PC-9 (cell line): ENCODE measurements at regions not wholly inside any gene's neighbourhood (a gene's known extent, or its start where the extent isn't known, plus 50 kb on each side); places are given as distances from the start of the nearest gene placed in this dataset.

ENCODE experiments used
- BruUV-seq: library from RNA; stranded (reverse); fragments of 400-500 nt; replicated peaks from 2 replicates; lab custom pipeline; 2021; lab: Mats Ljungman, UMichigan
- CTCF ChIA-PET: fragments of 300-600 bp; sonication (Branson Sonifier 250); formaldehyde crosslinking; loops from one replicate; lab custom pipeline; 2022; ENCODE audit warnings: antibody characterized with exemption; lab: Charles Lee
- POLR2A ChIA-PET: fragments of 300-600 bp; sonication (Branson Sonifier 250); formaldehyde crosslinking; loops from one replicate; lab custom pipeline; 2022; ENCODE audit warnings: antibody characterized with exemption; ENCODE audit not compliant: unreplicated experiment; lab: Charles Lee
- DNase-seq, 2 experiments: peaks; one replicate each; pipeline versions ENCODE4 v3.0.0 to v3.0.0-alpha.2; 2015 to 2022; ENCODE audit warnings: mixed read lengths in 1 of 2
- H2AFZ ChIP-seq: fragments of 200-600 bp; sonication (generic); 2 replicates; pipeline ENCODE4 v1.8.1; 2017; ENCODE audit warnings: antibody characterized with exemption
- H3F3A ChIP-seq: fragments of 200-600 bp; sonication (generic); 2 replicates; pipeline ENCODE4 v1.8.1; 2017; ENCODE audit warnings: antibody characterized with exemption, mild to moderate bottlenecking, low read depth; ENCODE audit not compliant: insufficient read depth
- H3K27ac ChIP-seq: fragments of 200-600 bp; sonication (generic); 2 replicates; pipeline ENCODE4 v1.6.1; 2016; ENCODE audit warnings: mixed run types
- H3K27me3 ChIP-seq: fragments of 200-600 bp; sonication (generic); 2 replicates; pipeline ENCODE4 v1.6.1; 2016; ENCODE audit warnings: low read depth, mixed run types; ENCODE audit not compliant: insufficient read depth
- H3K36me3 ChIP-seq: fragments of 200-600 bp; sonication (generic); 2 replicates; pipeline ENCODE4 v1.6.1; 2016; ENCODE audit warnings: low read depth, mixed run types
- H3K4me1 ChIP-seq: fragments of 200-600 bp; sonication (generic); replicated peaks from 2 replicates; pipeline ENCODE4 v1.6.1; 2016; ENCODE audit warnings: mixed run types; ENCODE audit not compliant: insufficient read depth
- H3K4me2 ChIP-seq: fragments of 200-600 bp; sonication (generic); 2 replicates; pipeline ENCODE4 v1.6.1; 2017; ENCODE audit warnings: mixed run types
- H3K4me3 ChIP-seq: fragments of 200-600 bp; sonication (generic); 2 replicates; pipeline ENCODE4 v1.6.1; 2016; ENCODE audit warnings: mixed run types
- H3K79me2 ChIP-seq: fragments of 200-600 bp; sonication (generic); 2 replicates; pipeline ENCODE4 v1.6.1; 2017; ENCODE audit warnings: low read depth, mixed run types
- H3K9me2 ChIP-seq: fragments of 200-600 bp; sonication (generic); 2 replicates; pipeline ENCODE4 v1.8.1; 2017; ENCODE audit warnings: mild to moderate bottlenecking; ENCODE audit not compliant: insufficient read depth
- H3K9me3 ChIP-seq: fragments of 200-600 bp; sonication (generic); 2 replicates; pipeline ENCODE4 v1.8.1; 2016; ENCODE audit warnings: low read depth; ENCODE audit not compliant: insufficient read depth
- H4K20me1 ChIP-seq: fragments of 200-600 bp; sonication (generic); 2 replicates; pipeline ENCODE4 v1.8.1; 2017; ENCODE audit not compliant: insufficient read depth
- EZH2 ChIP-seq: fragments of 200-600 bp; sonication (generic); IDR thresholded peaks from 2 replicates; pipeline ENCODE4 v1.8.0; 2017; ENCODE audit warnings: antibody characterized with exemption, low read depth
- intact Hi-C: fragments of 100-400 bp; cut with micrococcal nuclease; formaldehyde crosslinking; loops from one replicate; pipeline ENCODE4 v1.10.0; 2022; ENCODE audit not compliant: unreplicated experiment
- TF ChIP-seq, protein P1 (sequence below): fragments of 200-600 bp; sonication (generic); conservative IDR thresholded peaks from 2 replicates; pipeline ENCODE4 v1.6.1; 2017; ENCODE audit warnings: mixed run types, antibody characterized with exemption, mild to moderate bottlenecking, moderate library complexity

DNA sequence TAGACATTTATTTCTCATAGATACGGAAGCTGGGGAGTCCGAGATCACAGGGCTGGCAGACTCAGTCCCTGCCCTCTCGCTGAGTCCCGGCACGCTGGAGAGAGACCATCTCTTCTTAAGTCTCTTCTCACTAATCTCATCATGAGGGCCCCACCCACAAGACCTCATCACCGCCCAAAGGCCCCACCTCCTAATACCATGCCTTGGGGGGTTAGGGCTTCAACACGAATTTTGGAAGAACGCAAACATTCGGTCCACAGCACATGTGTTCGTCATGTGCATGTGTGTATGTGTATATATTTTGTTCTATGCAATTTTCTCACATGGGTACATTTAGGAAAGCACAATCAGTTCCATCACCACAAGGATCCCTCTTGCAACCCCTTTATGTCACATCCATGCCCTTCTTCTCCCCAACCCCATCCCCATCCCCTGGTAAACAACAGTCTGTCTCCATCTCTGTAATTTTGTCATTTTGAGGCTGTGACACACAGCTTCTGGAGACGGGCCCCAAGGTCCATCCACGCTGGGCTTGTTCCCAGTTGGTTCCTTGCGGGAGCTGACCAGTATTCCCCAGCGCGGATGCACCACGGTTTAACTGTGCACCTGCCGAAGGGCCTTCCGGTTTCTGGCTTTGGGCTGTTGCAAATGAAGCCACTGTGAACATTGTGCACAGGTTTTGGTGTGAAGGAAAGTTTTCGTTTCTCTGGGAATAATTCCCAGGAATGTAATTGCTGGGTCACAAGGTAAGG is 317.5 kb upstream of the DIO3 start:
- Histone ChIP-seq H4K20me1 (no peaks in the 10 kb centered on the region), H3K9me3 (no peaks in the 10 kb centered on the region), H3K27ac (peak overlapping the region; percentile 77), H3K4me2 (peak overlapping the region; percentile 80), H3F3A (peaks cover 23% of the 10 kb centered on the region; the same call in 1 of the 2 replicates), H3K4me3 (peak overlapping the region; percentile 14; the same call in 1 of the 2 replicates), H3K27me3 (no peaks in the 10 kb centered on the region), H3K4me1 (peaks cover 26% of the 10 kb centered on the region), H3K79me2 (no peaks in the 10 kb centered on the region), H2AFZ (no peak overlapping the region), H3K9me2 (no peaks in the 10 kb centered on the region), H3K36me3 (no peaks in the 10 kb centered on the region)
- POLR2A ChIA-PET, result no interaction called here
- BruUV-seq, result no TSS peak
- CTCF ChIA-PET, result no interaction called here
- DNase-seq, result no peak
- TF ChIP-seq EZH2, result no peak
- TF ChIP-seq, protein P1, sequence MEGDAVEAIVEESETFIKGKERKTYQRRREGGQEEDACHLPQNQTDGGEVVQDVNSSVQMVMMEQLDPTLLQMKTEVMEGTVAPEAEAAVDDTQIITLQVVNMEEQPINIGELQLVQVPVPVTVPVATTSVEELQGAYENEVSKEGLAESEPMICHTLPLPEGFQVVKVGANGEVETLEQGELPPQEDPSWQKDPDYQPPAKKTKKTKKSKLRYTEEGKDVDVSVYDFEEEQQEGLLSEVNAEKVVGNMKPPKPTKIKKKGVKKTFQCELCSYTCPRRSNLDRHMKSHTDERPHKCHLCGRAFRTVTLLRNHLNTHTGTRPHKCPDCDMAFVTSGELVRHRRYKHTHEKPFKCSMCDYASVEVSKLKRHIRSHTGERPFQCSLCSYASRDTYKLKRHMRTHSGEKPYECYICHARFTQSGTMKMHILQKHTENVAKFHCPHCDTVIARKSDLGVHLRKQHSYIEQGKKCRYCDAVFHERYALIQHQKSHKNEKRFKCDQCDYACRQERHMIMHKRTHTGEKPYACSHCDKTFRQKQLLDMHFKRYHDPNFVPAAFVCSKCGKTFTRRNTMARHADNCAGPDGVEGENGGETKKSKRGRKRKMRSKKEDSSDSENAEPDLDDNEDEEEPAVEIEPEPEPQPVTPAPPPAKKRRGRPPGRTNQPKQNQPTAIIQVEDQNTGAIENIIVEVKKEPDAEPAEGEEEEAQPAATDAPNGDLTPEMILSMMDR, result no peak
- intact Hi-C loops, result no loop called here

DNA sequence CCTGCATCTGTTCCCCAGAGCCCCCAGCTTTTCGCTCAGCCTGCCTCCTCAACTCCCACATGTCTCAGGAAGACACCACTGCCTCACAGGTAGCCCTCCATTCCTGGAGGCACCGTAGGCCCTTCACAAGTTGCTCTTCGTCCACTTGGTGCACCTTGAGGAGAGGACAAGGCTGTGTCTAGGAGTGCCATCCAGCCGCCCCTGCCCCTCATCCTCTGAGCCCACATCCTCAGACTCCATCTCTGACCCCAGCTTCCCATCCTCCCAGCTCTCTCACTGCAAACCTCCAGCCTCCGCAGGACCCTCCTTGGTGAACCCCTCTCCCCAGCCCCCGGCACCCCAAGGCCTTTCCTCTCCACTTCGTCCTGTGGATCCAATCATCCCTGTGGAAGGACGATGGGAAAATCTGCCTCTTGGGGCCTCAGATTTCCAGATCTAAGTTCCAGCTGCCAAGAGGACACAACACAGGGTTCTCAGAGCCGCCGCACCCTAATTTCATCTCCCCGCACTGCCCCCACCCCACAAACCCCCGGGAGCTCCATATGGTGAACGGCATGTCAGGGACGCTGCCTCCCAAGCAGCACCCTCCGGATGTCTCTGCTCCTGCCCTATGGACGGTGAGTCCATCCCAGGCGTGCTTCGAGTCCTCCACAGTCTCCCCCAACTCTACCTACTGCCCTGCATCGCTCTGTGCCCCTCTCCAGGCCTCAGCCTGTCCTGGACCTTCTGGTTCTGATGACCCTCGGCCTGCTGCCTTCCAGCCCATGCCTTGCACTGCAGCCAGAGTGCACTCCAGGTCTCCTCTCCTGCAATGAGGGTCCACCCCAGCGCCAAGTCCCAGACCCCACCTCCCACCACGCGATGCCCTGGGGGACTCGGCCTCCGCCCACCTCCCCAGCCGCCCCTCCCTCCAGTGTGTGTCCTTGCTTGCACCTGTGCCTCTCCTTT is 314.1 kb upstream of the DIO3 start:
- Histone ChIP-seq H3K9me2 (no peaks in the 10 kb centered on the region), H3K9me3 (no peaks in the 10 kb centered on the region), H3K36me3 (no peaks in the 10 kb centered on the region), H3K4me2 (no peak overlapping the region), H3K4me1 (peaks cover 21% of the 10 kb centered on the region), H3K27me3 (no peaks in the 10 kb centered on the region), H3F3A (peaks cover 17% of the 10 kb centered on the region; the same call in 1 of the 2 replicates), H4K20me1 (no peaks in the 10 kb centered on the region), H3K4me3 (no peak overlapping the region), H3K27ac (no peak overlapping the region), H3K79me2 (no peaks in the 10 kb centered on the region), H2AFZ (no peak overlapping the region)
- intact Hi-C loops, result no loop called here
- ChIA-PET CTCF (no interaction called here), POLR2A (no interaction called here)
- DNase-seq, result no peak
- TF ChIP-seq EZH2, result no peak
- TF ChIP-seq, protein P1, result no peak
- no TSS peak for BruUV-seq

DNA sequence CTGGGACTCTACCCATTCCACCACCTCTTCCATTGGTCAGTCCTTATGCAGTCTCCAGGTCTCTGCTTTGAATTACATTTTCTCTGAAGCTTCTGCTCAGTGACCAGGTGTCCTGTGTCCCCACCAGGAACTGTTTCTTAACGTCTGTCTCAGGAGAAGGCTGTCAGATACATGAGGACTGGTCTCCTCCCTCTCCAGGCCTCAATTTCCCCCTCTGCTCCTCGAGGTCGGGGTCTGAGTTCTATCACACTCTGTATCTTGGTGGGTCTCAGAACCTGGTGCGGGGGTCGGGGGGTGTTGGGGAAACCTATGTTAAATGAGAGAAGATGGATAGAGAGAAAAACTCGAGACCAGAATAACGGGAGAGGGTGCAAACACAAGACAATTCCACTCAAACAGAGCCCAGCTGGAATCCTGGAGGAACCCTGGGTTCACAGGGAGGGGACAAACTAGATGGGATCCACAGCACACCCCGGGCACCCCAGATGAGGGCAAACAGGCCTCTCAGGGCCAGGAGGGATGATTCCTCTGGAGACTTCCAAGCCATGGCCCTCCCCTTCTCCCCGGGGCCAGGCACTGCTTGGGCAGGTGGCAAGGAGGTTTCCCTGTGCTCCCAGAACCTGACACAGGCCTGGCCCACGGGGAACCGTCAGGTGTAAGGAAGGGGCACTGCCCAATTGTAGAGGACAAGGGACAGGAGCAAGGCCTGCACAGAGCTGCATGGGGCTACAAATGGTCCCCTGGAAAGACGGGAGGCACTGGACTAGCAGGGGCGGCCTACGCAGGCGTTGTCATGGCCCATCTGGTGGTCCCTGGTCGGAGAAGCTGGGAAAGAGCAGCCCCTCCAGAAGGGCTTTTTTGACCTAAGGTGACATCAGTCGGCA is 313.2 kb upstream of the DIO3 start:
- H3F3A ChIP-seq, result peaks cover 10% of the 10 kb centered on the region; the same call in 1 of the 2 replicates
- no peak overlapping the region for H3K4me2 ChIP-seq
- DNase-seq, result no peak
- no peaks in the 10 kb centered on the region for H3K9me3 ChIP-seq
- H2AFZ ChIP-seq, result no peak overlapping the region
- no peaks in the 10 kb centered on the region for H4K20me1 ChIP-seq
- H3K9me2 ChIP-seq, result no peaks in the 10 kb centered on the region
- H3K79me2 ChIP-seq, result no peaks in the 10 kb centered on the region
- ChIA-PET POLR2A (no interaction called here), CTCF (no interaction called here)
- no peaks in the 10 kb centered on the region for H3K27me3 ChIP-seq
- H3K4me1 ChIP-seq, result peaks cover 12% of the 10 kb centered on the region
- BruUV-seq, result no TSS peak
- TF ChIP-seq, protein P1, result no peak
- no peak for TF ChIP-seq EZH2
- intact Hi-C loops, result no loop called here
- H3K27ac ChIP-seq, result no peak overlapping the region
- H3K36me3 ChIP-seq, result no peaks in the 10 kb centered on the region
- no peak overlapping the region for H3K4me3 ChIP-seq
